Psoas muscle (tissue), 7 donors: ENCODE measurements at regions not wholly inside any gene's neighbourhood (a gene's known extent, or its start where the extent isn't known, plus 50 kb on each side); places are given as distances from the start of the nearest gene placed in this dataset.

Experiments used
- ATAC-seq, 4 donors: fragments of 200-7000 bp; cut with Tn5 transposase; one replicate each; pipeline ENCODE4 v1.9.1; 2020; ENCODE audit warnings: moderate library complexity in 3 of 4, mild to moderate bottlenecking in 2 of 4
- DNase-seq, 2 donors: peaks; one replicate each; pipeline ENCODE4 v3.0.0-alpha.2; 2020
- H3K27ac ChIP-seq: fragments of 200-600 bp; one replicate; pipeline ENCODE4 v1.8.0; 2022
- H3K27me3 ChIP-seq, 3 donors: fragments of 200-600 bp in 1 of 3; one replicate each; pipeline versions ENCODE4 v1.6.1 to v1.8.0; 2013 to 2022; ENCODE audit warnings: low read length in 2 of 3, mild to moderate bottlenecking in 2 of 3, moderate library complexity in 1 of 3; ENCODE audit not compliant: insufficient read depth in 3 of 3
- H3K36me3 ChIP-seq, 2 donors: fragments of 200-600 bp in 1 of 2; one replicate each; pipeline versions ENCODE4 v1.6.1 to v1.8.0; 2013 to 2022; ENCODE audit warnings: low read depth in 1 of 2, mild to moderate bottlenecking in 1 of 2, moderate library complexity in 1 of 2; ENCODE audit not compliant: insufficient read depth in 1 of 2
- H3K4me1 ChIP-seq: fragments of 200-600 bp; one replicate; pipeline ENCODE4 v1.8.0; 2022
- H3K4me3 ChIP-seq: fragments of 200-600 bp; one replicate; pipeline ENCODE4 v1.8.0; 2022; ENCODE audit warnings: mild to moderate bottlenecking
- H3K9me3 ChIP-seq: fragments of 200-600 bp; one replicate; pipeline ENCODE4 v1.8.0; 2022
- WGBS, 3 donors: extraction: QIAGEN DNeasy Blood & Tissue Kit; methylation state at CpG; one replicate each; pipeline versions ENCODE4 v1.1.6 to v1.1.7; 2013; 5-methylcytosine and 5-hydroxymethylcytosine counted together
- intact Hi-C, 2 donors: fragments of 100-400 bp; cut with DNase I; formaldehyde crosslinking; loops; one replicate each; pipeline versions ENCODE4 v1.11.0 to v1.14.2; 2022
- TF ChIP-seq, protein P1 (sequence below): fragments of 200-600 bp; IDR thresholded peaks from one replicate; pipeline ENCODE4 v1.8.0; 2022; ENCODE audit warnings: antibody characterized with exemption
- donor health status: healthy with polysubstance abuse.
- donor health status: DM: no; HTN: no; CAD: no; lungs with moderate emphysema.
- donor health status: Bipolar disorder and iron deficiency.
- donor health status: healthy.
- donor health status: DM: yes; HTN: yes; CAD: no.
- donor health status: DM: no; HTN: no; CAD: no.
- donor health status: DM: yes; HTN: yes; CAD: no.

DNA sequence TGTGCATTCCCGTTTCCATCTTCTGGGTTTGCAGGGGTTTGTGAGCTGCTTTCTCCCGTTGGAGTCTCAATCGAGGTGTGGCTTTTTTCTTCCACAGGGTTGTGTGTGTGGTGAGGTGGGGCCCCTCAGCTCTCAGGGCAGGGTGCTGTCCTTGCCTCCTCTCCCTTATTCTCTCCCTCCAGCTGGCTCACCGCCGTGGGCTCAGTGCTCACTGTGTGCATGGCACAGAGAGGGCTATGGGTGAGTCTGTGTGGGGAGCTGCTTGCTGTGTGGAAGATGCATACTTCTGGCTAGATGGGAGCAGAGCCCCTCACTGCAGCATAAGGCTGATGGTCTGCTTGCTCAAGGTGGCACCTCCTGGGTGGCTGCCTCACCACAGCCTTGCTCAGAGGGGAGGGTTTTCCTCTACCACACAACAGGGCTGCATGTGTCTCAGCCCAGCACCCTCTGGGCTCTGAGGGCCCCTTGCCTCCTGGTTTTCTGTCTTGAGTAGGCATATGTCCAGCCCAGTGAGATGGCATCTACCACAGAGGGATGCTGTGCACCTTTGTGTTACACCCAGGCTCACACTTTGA is 203.1 kb upstream of the B3GAT1 start:
- Histone ChIP-seq H3K27ac (no peak overlapping the region), H3K9me3 (no peaks in the 10 kb centered on the region), H3K27me3 (peaks cover 0 to 9% (median 3%) of the 10 kb centered on the region in 3 donors), H3K4me1 (no peaks in the 10 kb centered on the region), H3K36me3 (no peaks in the 10 kb centered on the region), H3K4me3 (no peak overlapping the region)
- TF ChIP-seq, protein P1, sequence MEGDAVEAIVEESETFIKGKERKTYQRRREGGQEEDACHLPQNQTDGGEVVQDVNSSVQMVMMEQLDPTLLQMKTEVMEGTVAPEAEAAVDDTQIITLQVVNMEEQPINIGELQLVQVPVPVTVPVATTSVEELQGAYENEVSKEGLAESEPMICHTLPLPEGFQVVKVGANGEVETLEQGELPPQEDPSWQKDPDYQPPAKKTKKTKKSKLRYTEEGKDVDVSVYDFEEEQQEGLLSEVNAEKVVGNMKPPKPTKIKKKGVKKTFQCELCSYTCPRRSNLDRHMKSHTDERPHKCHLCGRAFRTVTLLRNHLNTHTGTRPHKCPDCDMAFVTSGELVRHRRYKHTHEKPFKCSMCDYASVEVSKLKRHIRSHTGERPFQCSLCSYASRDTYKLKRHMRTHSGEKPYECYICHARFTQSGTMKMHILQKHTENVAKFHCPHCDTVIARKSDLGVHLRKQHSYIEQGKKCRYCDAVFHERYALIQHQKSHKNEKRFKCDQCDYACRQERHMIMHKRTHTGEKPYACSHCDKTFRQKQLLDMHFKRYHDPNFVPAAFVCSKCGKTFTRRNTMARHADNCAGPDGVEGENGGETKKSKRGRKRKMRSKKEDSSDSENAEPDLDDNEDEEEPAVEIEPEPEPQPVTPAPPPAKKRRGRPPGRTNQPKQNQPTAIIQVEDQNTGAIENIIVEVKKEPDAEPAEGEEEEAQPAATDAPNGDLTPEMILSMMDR = no peak
- intact Hi-C loops = no loop called here
- WGBS, 3 donors = 68 to 80% (median 77%) methylated on average over 5 of the region's 5 CpGs
- ATAC-seq = no peak
- DNase-seq = no peak

DNA sequence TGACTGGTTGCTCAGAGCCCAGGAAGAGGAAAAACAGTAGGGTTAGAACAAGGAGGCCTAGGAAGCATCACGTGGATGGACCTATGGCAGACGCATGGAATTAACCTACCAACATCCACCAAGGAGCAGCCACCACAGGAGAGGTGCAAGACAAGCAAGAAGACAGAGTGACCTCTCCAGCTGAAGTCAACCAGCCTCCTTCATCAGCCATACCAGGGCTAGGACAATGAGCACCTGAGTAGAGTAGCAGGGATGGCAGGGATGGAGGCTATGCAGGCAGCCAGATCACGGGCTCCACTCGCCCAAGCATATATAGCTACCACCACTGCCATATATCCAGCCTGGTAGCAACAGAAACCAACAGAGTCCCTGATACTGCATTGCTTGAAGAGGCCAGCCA is 202.1 kb upstream of the B3GAT1 start:
- Histone ChIP-seq H3K27me3 (peaks cover 0 to 9% (median 3%) of the 10 kb centered on the region in 3 donors), H3K27ac (no peak overlapping the region), H3K4me3 (no peak overlapping the region), H3K4me1 (no peaks in the 10 kb centered on the region), H3K36me3 (no peaks in the 10 kb centered on the region), H3K9me3 (no peaks in the 10 kb centered on the region)
- TF ChIP-seq, protein P1 = no peak
- DNase-seq (no peak), ATAC-seq (no peak)
- WGBS, 3 donors = 76 to 82% (median 78%) methylated on average over 4 of the region's 4 CpGs
- intact Hi-C loops = no loop called here

- WGBS, 3 donors = 82 to 91% (median 90%) methylated on average over 9 of the region's 9 CpGs
- peaks cover 0 to 9% (median 3%) of the 10 kb centered on the region in 3 donors for H3K27me3 ChIP-seq
- TF ChIP-seq, protein P1 = no peak
- no peak overlapping the region for H3K4me3 ChIP-seq
- no peaks in the 10 kb centered on the region for H3K9me3 ChIP-seq
- H3K36me3 ChIP-seq = no peaks in the 10 kb centered on the region
- no peak for DNase-seq
- no peaks in the 10 kb centered on the region for H3K4me1 ChIP-seq
- ATAC-seq = no peak
- no peak overlapping the region for H3K27ac ChIP-seq
- intact Hi-C loops = no loop called here
These were observed 201.6 kb upstream of the B3GAT1 start for GRCh38 chr11:134613646-134614045.

GRCh38 chr11:134612140-134613030 is 200.3 kb upstream of the B3GAT1 start:
- TF ChIP-seq, protein P1 = no peak

More at GRCh38 chr11:134612140-134613030, 200.3 kb upstream of the B3GAT1 start:
- intact Hi-C loops = no loop called here
- no peaks in the 10 kb centered on the region for H3K9me3 ChIP-seq
- no peak overlapping the region for H3K4me3 ChIP-seq
- no peak for DNase-seq
- no peaks in the 10 kb centered on the region for H3K36me3 ChIP-seq
- no peaks in the 10 kb centered on the region for H3K4me1 ChIP-seq
- no peak for ATAC-seq
- no peak overlapping the region for H3K27ac ChIP-seq
- WGBS, 3 donors = 62 to 68% (median 66%) methylated on average over 12 of the region's 12 CpGs
- peaks cover 0 to 9% (median 3%) of the 10 kb centered on the region in 3 donors for H3K27me3 ChIP-seq
